ENCODE measurements at regions not wholly inside any gene's neighbourhood (a gene's known extent, or its start where the extent isn't known, plus 50 kb on each side); places are given as distances from the start of the nearest gene placed in this dataset.
"Not testable (repeated sequence)": the region's sequence is repeated elsewhere in the genome, so short reads cannot be mapped to it uniquely, and the experiment has no call there.

GRCh38 chr14:105894978-105895881 is 368.8 kb downstream of the TMEM121 start:
- DNase-seq, result no peak

GRCh38 chr14:105896206-105896605 is 369.8 kb downstream of the TMEM121 start:
- not testable (repeated sequence) for DNase-seq

GRCh38 chr14:105896961-105897724 is 370.8 kb downstream of the TMEM121 start:
- not testable (repeated sequence) for DNase-seq

GRCh38 chr14:105897725-105898113 is 371.3 kb downstream of the TMEM121 start:
- no peak for DNase-seq

GRCh38 chr14:105898482-105899010 is 372.2 kb downstream of the TMEM121 start:
- DNase-seq, result no peak

- DNase-seq, result no peak
These were observed 372.8 kb downstream of the TMEM121 start for GRCh38 chr14:105899071-105899641.

- DNase-seq, result no peak
These were observed 373.4 kb downstream of the TMEM121 start for GRCh38 chr14:105899657-105900397.

- DNase-seq, result no peak
These were observed 374.2 kb downstream of the TMEM121 start for GRCh38 chr14:105900398-105901160.

GRCh38 chr14:105901226-105901625 is 374.8 kb downstream of the TMEM121 start:
- no peak for DNase-seq

- no peak for DNase-seq
These were observed 375.9 kb downstream of the TMEM121 start for GRCh38 chr14:105902131-105902898.

- not testable (repeated sequence) for DNase-seq
These were observed 376.4 kb downstream of the TMEM121 start for GRCh38 chr14:105902899-105903165.

GRCh38 chr14:105903971-105904370 is 377.6 kb downstream of the TMEM121 start:
- no peak for DNase-seq

GRCh38 chr14:105904379-105904778 is 378.0 kb downstream of the TMEM121 start:
- DNase-seq, result no peak

GRCh38 chr14:105905456-105905855 is 379.1 kb downstream of the TMEM121 start:
- DNase-seq, result no peak

- no peak for DNase-seq
These were observed 380.9 kb downstream of the TMEM121 start for GRCh38 chr14:105907276-105907675.

GRCh38 chr14:105908006-105908405 is 381.6 kb downstream of the TMEM121 start:
- DNase-seq, result no peak

- no peak for DNase-seq
These were observed 382.1 kb downstream of the TMEM121 start for GRCh38 chr14:105908481-105908911.

GRCh38 chr14:105909046-105909827 is 382.9 kb downstream of the TMEM121 start:
- DNase-seq, result no peak

- DNase-seq, result not testable (repeated sequence)
These were observed 383.4 kb downstream of the TMEM121 start for GRCh38 chr14:105909828-105910120.

- no peak for DNase-seq
These were observed 384.0 kb downstream of the TMEM121 start for GRCh38 chr14:105910426-105910825.

All from stimulated activated CD8-positive, alpha-beta memory T cell treated with anti-CD3 and anti-CD28 coated beads, Interleukin-4, amount 100 ng/mL, for 48 hours (primary cell).